ENCODE measurements at regions not wholly inside any gene's neighbourhood (a gene's known extent, or its start where the extent isn't known, plus 50 kb on each side); places are given as distances from the start of the nearest gene placed in this dataset.

DNA sequence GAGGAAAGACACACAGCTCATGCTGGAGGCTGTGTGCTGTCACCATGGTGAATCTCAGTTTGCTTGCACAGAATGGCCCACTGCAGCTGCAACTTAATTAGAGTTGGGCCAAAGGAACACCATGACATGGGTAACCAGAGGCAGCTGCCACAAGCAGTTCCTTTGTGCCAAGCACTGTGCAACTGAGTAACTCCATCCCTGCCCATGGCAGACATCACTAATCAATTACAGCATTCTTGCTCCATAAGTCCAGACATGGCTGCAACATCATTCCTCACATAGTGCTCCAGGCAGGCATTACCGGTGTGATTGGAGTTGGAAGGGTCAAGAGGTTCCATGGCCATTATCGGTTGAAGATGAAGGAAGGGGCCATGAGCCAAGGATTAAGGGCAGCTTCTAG lies 207.0 kb downstream of the RBM19 start:
- Mint-ChIP-seq H3K27me3 (ENCODE audit: unreplicated experiment) (peaks cover 57% of the 10 kb centered on the region), H3K4me1 (ENCODE audit: unreplicated experiment) (peaks cover 5% of the 10 kb centered on the region), H3K4me3 (ENCODE audit: unreplicated experiment) (no peak overlapping the region), H3K9me3 (ENCODE audit: unreplicated experiment) (no peaks in the 10 kb centered on the region), H3K36me3 (ENCODE audit: unreplicated experiment) (no peaks in the 10 kb centered on the region), H3K27ac (ENCODE audit: unreplicated experiment) (no peak overlapping the region)
- TF ChIP-seq, protein P1, sequence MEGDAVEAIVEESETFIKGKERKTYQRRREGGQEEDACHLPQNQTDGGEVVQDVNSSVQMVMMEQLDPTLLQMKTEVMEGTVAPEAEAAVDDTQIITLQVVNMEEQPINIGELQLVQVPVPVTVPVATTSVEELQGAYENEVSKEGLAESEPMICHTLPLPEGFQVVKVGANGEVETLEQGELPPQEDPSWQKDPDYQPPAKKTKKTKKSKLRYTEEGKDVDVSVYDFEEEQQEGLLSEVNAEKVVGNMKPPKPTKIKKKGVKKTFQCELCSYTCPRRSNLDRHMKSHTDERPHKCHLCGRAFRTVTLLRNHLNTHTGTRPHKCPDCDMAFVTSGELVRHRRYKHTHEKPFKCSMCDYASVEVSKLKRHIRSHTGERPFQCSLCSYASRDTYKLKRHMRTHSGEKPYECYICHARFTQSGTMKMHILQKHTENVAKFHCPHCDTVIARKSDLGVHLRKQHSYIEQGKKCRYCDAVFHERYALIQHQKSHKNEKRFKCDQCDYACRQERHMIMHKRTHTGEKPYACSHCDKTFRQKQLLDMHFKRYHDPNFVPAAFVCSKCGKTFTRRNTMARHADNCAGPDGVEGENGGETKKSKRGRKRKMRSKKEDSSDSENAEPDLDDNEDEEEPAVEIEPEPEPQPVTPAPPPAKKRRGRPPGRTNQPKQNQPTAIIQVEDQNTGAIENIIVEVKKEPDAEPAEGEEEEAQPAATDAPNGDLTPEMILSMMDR (IDR thresholded peaks at IDR 0.05), result no peak
- DNase-seq (ENCODE audit: extremely low spot score, unreplicated experiment), result no peak

DNA sequence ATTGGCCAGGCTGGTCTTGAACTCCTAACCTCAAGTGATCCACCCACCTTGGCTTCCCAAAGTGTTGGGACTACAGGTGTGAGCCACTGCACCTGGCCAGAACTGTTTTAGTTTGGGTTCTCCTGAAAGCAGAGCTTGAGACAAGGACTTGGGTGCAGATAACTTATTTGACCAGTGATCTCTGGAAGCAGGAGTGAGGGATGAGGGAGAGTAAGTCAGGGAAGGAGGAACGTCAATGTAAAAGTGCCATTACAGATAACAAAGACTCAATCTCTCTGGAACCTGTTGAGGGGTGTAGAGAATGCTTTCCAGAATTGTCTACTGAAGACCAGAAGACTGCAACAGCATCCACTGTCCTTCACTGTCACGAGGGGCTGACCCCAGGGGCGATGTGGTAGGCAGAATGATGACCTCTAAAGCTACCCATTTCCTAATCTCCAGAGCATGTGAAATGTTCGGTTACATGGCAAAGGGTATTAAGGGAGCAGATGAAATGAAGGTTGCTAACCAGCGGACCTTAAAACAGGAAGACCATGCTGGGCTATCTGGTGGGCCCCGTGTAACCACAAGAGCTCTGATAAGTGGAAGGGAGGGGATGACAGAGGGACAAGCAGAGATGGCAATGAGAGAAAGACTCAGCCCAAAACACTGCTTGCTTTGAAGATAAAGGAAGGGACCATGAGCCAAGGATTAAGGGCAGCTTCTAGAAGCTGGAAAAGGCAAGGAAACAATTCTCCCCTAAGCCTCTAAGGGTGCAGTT lies 207.8 kb downstream of the RBM19 start:
- TF ChIP-seq, protein P1 (IDR thresholded peaks at IDR 0.05), result no peak
- Mint-ChIP-seq H3K4me1 (ENCODE audit: unreplicated experiment) (peaks cover 5% of the 10 kb centered on the region), H3K4me3 (ENCODE audit: unreplicated experiment) (no peak overlapping the region), H3K27ac (ENCODE audit: unreplicated experiment) (no peak overlapping the region), H3K27me3 (ENCODE audit: unreplicated experiment) (peaks cover 51% of the 10 kb centered on the region), H3K9me3 (ENCODE audit: unreplicated experiment) (no peaks in the 10 kb centered on the region), H3K36me3 (ENCODE audit: unreplicated experiment) (no peaks in the 10 kb centered on the region)
- DNase-seq (ENCODE audit: extremely low spot score, unreplicated experiment), result no peak

DNA sequence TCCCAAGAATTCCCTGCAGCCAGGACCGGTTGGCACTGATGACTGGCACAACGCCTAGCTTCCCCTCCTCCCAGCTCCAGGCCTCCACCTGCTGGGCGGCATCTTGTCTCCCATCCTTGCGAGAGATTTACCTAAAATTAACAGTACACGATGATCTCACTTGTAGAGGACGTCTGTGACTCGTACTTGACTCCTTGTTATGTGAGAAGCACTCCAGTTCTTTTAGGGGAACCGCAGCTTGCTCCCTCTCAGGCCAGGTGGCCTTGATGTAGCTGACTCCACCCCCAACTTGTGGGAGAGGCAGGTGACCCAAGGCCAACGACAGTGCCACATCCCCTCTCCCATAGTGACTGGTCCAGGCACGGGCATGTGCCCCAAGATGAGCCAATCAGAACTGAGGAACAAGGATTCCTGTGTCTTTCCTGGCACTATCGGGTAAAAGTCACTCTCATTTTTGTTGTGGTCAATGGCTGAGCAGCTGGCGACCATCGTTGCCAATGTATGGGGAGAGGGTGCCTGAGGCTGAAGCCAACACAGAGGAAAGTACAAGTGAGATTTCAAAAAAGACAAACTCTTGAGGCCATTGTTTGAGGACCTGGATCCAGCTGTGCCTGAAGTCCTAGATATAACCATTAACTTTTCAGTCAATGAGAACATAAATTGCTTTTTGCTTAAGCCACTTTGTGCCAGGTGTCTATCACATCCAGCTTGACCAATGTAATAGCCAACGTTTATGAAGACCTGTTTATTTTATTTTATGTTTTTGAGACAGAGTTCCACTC lies 208.7 kb downstream of the RBM19 start:
- H3K27ac Mint-ChIP-seq (ENCODE audit: unreplicated experiment), result no peak overlapping the region
- no peaks in the 10 kb centered on the region for H3K36me3 Mint-ChIP-seq (ENCODE audit: unreplicated experiment)
- no peak for DNase-seq (ENCODE audit: extremely low spot score, unreplicated experiment)
- H3K4me3 Mint-ChIP-seq (ENCODE audit: unreplicated experiment), result no peak overlapping the region
- H3K4me1 Mint-ChIP-seq (ENCODE audit: unreplicated experiment), result peaks cover 3% of the 10 kb centered on the region
- peaks cover 43% of the 10 kb centered on the region for H3K27me3 Mint-ChIP-seq (ENCODE audit: unreplicated experiment)
- TF ChIP-seq, protein P1 (IDR thresholded peaks at IDR 0.05), result no peak
- H3K9me3 Mint-ChIP-seq (ENCODE audit: unreplicated experiment), result no peaks in the 10 kb centered on the region

DNA sequence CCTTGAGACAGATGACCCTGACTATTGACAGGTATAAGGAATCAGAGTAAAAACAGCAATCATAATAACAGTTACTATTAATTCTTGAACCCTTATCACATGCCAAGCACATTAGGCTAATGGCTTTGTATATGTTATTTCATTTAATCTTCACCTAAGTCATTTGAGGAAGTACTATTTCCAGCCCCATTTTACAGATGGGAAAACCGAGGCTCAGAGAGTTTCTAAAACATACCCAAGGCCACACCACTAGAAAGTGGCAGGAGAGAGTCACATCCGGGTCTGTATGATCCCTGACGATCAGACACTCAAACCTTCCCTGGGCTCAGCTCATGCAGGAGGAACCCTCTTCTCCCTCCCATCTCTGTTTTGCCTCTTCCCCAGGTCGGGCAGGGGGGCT lies 209.5 kb downstream of the RBM19 start:
- Mint-ChIP-seq H3K27ac (ENCODE audit: unreplicated experiment) (no peak overlapping the region), H3K4me3 (ENCODE audit: unreplicated experiment) (no peak overlapping the region), H3K27me3 (ENCODE audit: unreplicated experiment) (peaks cover 43% of the 10 kb centered on the region), H3K4me1 (ENCODE audit: unreplicated experiment) (no peaks in the 10 kb centered on the region), H3K36me3 (ENCODE audit: unreplicated experiment) (no peaks in the 10 kb centered on the region), H3K9me3 (ENCODE audit: unreplicated experiment) (no peaks in the 10 kb centered on the region)
- DNase-seq (ENCODE audit: extremely low spot score, unreplicated experiment), result no peak
- TF ChIP-seq, protein P1 (IDR thresholded peaks at IDR 0.05), result no peak

DNA sequence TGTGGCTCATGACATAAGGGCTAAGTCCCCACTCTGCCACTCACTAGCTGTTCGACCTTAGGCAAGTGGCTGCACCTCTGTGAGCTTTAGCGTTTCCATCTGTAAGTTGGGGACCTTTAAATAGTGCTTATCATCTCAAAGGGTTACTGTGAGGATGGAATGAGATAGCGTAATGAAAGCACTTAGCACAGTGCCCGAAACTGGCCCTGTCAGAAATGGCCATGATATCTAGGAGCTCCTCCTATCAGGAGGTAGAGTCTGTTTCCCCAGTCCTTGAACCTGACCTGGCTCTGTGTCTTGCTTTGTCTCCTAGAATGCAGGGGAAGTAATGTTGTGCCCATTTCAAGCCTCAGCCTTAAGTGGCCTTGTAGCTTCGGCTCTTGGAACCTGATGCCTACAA lies 211.0 kb downstream of the RBM19 start:
- no peaks in the 10 kb centered on the region for H3K36me3 Mint-ChIP-seq (ENCODE audit: unreplicated experiment)
- H3K4me3 Mint-ChIP-seq (ENCODE audit: unreplicated experiment), result no peak overlapping the region
- DNase-seq (ENCODE audit: extremely low spot score, unreplicated experiment), result no peak
- H3K9me3 Mint-ChIP-seq (ENCODE audit: unreplicated experiment), result no peaks in the 10 kb centered on the region
- no peaks in the 10 kb centered on the region for H3K4me1 Mint-ChIP-seq (ENCODE audit: unreplicated experiment)
- no peak overlapping the region for H3K27ac Mint-ChIP-seq (ENCODE audit: unreplicated experiment)
- TF ChIP-seq, protein P1 (IDR thresholded peaks at IDR 0.05), result no peak
- H3K27me3 Mint-ChIP-seq (ENCODE audit: unreplicated experiment), result peaks cover 40% of the 10 kb centered on the region

Measured in osteocyte (in vitro differentiated cells).